Endodermal cell (in vitro differentiated cells): ENCODE measurements at regions not wholly inside any gene's neighbourhood (a gene's known extent, or its start where the extent isn't known, plus 50 kb on each side); places are given as distances from the start of the nearest gene placed in this dataset.

Experiments used
- DNase-seq: peaks from one replicate; pipeline ENCODE4 v3.0.0-alpha.2; 2017
- H3K27ac ChIP-seq: 2 replicates; pipeline ENCODE4 v1.5.1; 2013; ENCODE audit warnings: mild to moderate bottlenecking, low read depth, low read length, moderate library complexity
- H3K27me3 ChIP-seq: 2 replicates; pipeline ENCODE4 v1.6.1; 2013; ENCODE audit warnings: mild to moderate bottlenecking, low read length, moderate library complexity; ENCODE audit not compliant: insufficient read depth, control insufficient read depth, poor library complexity, severe bottlenecking
- H3K36me3 ChIP-seq: 2 replicates; pipeline ENCODE4 v1.7.0; 2013; ENCODE audit warnings: mild to moderate bottlenecking, low read length, moderate library complexity; ENCODE audit not compliant: control insufficient read depth, insufficient read depth
- H3K4me1 ChIP-seq: one replicate; pipeline ENCODE4 v1.7.0; 2013; ENCODE audit warnings: low read length; ENCODE audit not compliant: control insufficient read depth, insufficient read depth
- H3K4me3 ChIP-seq: 2 replicates; pipeline ENCODE4 v1.5.1; 2013; ENCODE audit warnings: mild to moderate bottlenecking, low read length, moderate library complexity
- H3K9ac ChIP-seq: 2 replicates; pipeline ENCODE4 v1.6.1; 2013; ENCODE audit warnings: mild to moderate bottlenecking, low read length, moderate library complexity; ENCODE audit not compliant: poor library complexity, severe bottlenecking; ENCODE audit errors: extremely low read depth
- H3K9me3 ChIP-seq: 2 replicates; pipeline ENCODE4 v1.6.1; 2013; ENCODE audit warnings: mild to moderate bottlenecking, low read length, moderate library complexity; ENCODE audit not compliant: control insufficient read depth
- H3K27ac Mint-ChIP-seq: 2 replicates; pipeline ENCODE4 v1.8.0; 2020; ENCODE audit warnings: mixed read lengths
- H3K27me3 Mint-ChIP-seq: 2 replicates; pipeline ENCODE4 v1.8.0; 2021; ENCODE audit warnings: mild to moderate bottlenecking, mixed read lengths; ENCODE audit not compliant: insufficient read depth
- H3K36me3 Mint-ChIP-seq: 2 replicates; pipeline ENCODE4 v1.8.0; 2020; ENCODE audit warnings: low read depth, mixed read lengths
- H3K4me1 Mint-ChIP-seq: 2 replicates; pipeline ENCODE4 v1.8.0; 2020; ENCODE audit warnings: mixed read lengths
- H3K4me3 Mint-ChIP-seq: 2 replicates; pipeline ENCODE4 v1.8.0; 2020; ENCODE audit warnings: mild to moderate bottlenecking, moderate library complexity, mixed read lengths
- H3K9me3 Mint-ChIP-seq: 2 replicates; pipeline ENCODE4 v1.8.0; 2020; ENCODE audit warnings: mild to moderate bottlenecking, mixed read lengths
- WGBS, 2 experiments: methylation state at CpG; one replicate each; pipeline versions ENCODE4 v1.1.5 to v1.1.7; 2013; ENCODE audit warnings: missing lambda C conversion rate in 2 of 2, mixed read lengths in 1 of 2; ENCODE audit not compliant: insufficient coverage in 1 of 2, insufficient read length in 1 of 2; 5-methylcytosine and 5-hydroxymethylcytosine counted together
- TF ChIP-seq, protein P1 (sequence below): fragments of 200-600 bp; sonication (generic); conservative IDR thresholded peaks from 2 replicates; pipeline ENCODE4 v1.5.0; 2021; ENCODE audit warnings: antibody characterized with exemption, mild to moderate bottlenecking

DNA sequence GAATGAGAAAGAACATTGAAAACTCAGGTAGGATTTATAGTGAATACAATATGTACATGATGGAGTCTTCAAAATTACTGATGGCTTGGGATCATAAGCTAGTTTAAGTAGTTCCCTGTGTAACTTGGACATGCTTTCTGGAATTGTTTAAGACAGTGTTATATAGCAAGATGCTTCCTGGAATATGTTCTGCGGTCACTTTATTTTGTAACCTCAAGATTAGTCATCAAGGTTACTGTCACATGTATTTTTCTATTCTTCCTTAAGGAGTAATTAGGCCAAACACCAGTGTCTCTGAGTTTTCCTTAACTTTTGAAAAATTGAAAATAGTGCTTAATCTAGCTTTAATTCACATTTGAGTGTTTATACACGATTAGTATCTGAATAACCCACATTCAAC is 760.3 kb upstream of the ARRDC4 start:
- no peaks in the 10 kb centered on the region for H3K36me3 ChIP-seq
- 95% methylated on average over 2 of the region's 2 CpGs; no CpG with 5 or more reads in 1 of the 2 experiments for WGBS, 2 experiments
- no peak overlapping the region for H3K9ac ChIP-seq
- no peaks in the 10 kb centered on the region for H3K36me3 Mint-ChIP-seq
- H3K4me1 ChIP-seq: no peaks in the 10 kb centered on the region
- no peak for DNase-seq
- TF ChIP-seq, protein P1, sequence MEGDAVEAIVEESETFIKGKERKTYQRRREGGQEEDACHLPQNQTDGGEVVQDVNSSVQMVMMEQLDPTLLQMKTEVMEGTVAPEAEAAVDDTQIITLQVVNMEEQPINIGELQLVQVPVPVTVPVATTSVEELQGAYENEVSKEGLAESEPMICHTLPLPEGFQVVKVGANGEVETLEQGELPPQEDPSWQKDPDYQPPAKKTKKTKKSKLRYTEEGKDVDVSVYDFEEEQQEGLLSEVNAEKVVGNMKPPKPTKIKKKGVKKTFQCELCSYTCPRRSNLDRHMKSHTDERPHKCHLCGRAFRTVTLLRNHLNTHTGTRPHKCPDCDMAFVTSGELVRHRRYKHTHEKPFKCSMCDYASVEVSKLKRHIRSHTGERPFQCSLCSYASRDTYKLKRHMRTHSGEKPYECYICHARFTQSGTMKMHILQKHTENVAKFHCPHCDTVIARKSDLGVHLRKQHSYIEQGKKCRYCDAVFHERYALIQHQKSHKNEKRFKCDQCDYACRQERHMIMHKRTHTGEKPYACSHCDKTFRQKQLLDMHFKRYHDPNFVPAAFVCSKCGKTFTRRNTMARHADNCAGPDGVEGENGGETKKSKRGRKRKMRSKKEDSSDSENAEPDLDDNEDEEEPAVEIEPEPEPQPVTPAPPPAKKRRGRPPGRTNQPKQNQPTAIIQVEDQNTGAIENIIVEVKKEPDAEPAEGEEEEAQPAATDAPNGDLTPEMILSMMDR: no peak
- no peak overlapping the region for H3K27ac ChIP-seq
- H3K4me3 ChIP-seq: no peak overlapping the region
- H3K27me3 Mint-ChIP-seq: no peaks in the 10 kb centered on the region
- no peaks in the 10 kb centered on the region for H3K27me3 ChIP-seq
- H3K4me1 Mint-ChIP-seq: peaks cover 6% of the 10 kb centered on the region
- no peak overlapping the region for H3K4me3 Mint-ChIP-seq
- no peaks in the 10 kb centered on the region for H3K9me3 Mint-ChIP-seq
- H3K27ac Mint-ChIP-seq: no peak overlapping the region
- no peaks in the 10 kb centered on the region for H3K9me3 ChIP-seq

DNA sequence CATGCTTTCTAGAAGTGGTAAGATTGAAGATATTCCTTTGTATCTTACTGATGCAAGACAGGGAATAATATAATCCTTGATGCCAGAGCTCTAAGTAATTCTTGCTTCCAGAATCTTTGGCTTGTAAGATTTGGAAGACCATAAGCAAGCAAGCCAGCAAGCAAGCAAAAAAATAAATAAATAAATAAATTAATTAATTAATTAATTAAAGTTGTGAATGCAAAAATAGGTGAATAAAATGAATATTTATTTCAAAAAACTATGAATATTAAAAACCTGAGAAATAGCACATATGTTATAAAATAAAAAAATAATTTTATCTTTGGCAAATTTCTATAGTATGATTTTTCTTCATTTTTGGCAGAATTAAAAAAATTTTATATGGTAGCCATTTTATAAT is 750.2 kb upstream of the ARRDC4 start:
- H3K9ac ChIP-seq: no peak overlapping the region
- no peaks in the 10 kb centered on the region for H3K4me1 ChIP-seq
- H3K27ac Mint-ChIP-seq: no peak overlapping the region
- no peaks in the 10 kb centered on the region for H3K4me1 Mint-ChIP-seq
- H3K9me3 ChIP-seq: no peaks in the 10 kb centered on the region
- no peaks in the 10 kb centered on the region for H3K36me3 ChIP-seq
- H3K27me3 Mint-ChIP-seq: no peaks in the 10 kb centered on the region
- H3K27me3 ChIP-seq: no peaks in the 10 kb centered on the region
- DNase-seq: no peak
- no peaks in the 10 kb centered on the region for H3K9me3 Mint-ChIP-seq
- no peak overlapping the region for H3K4me3 ChIP-seq
- H3K4me3 Mint-ChIP-seq: no peak overlapping the region
- no peak overlapping the region for H3K27ac ChIP-seq
- TF ChIP-seq, protein P1: no peak
- H3K36me3 Mint-ChIP-seq: no peaks in the 10 kb centered on the region

DNA sequence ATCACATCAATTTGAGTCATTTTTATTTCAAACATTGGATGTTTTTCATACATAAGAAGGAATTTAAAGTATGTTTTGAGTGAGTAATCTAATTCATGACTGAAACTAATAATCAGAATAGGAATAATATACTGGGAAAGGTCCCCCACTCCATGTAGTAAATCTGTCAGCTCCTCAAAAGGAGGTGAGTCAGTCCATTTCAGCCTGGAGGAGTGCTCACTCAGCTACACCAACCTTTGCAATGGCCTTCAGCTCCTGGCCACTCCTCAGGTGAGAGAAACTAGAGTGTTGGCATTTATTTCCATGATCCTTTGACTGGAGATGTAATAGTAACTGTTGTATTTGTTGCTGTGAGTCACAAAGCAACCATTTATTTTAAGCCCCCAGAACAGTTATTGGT is 744.9 kb upstream of the ARRDC4 start:
- H3K27ac ChIP-seq: no peak overlapping the region
- no peak overlapping the region for H3K4me3 ChIP-seq
- Mint-ChIP-seq H3K4me3 (no peak overlapping the region), H3K4me1 (no peaks in the 10 kb centered on the region), H3K36me3 (no peaks in the 10 kb centered on the region), H3K27me3 (no peaks in the 10 kb centered on the region), H3K27ac (no peak overlapping the region), H3K9me3 (no peaks in the 10 kb centered on the region)
- H3K36me3 ChIP-seq: no peaks in the 10 kb centered on the region
- no peaks in the 10 kb centered on the region for H3K4me1 ChIP-seq
- no peak overlapping the region for H3K9ac ChIP-seq
- H3K9me3 ChIP-seq: no peaks in the 10 kb centered on the region
- no peaks in the 10 kb centered on the region for H3K27me3 ChIP-seq
- TF ChIP-seq, protein P1: no peak
- DNase-seq: no peak
